Ureter (tissue), 1 donor: ENCODE measurements at regions not wholly inside any gene's neighbourhood (a gene's known extent, or its start where the extent isn't known, plus 50 kb on each side); places are given as distances from the start of the nearest gene placed in this dataset.
"Not testable (repeated sequence)": the region's sequence is repeated elsewhere in the genome, so short reads cannot be mapped to it uniquely, and the experiment has no call there.

Experiments used
- DNase-seq: peaks from one replicate; pipeline ENCODE4 v3.0.0-alpha.2; 2020; ENCODE audit warnings: low spot score
- donor health status: DM: yes; HTN: yes; CAD: no.

GRCh38 chr4:147246528-147246927, 234.4 kb upstream of the EDNRA start:
- not testable (repeated sequence) for DNase-seq

GRCh38 chr4:147247579-147247978, 233.3 kb upstream of the EDNRA start:
- no peak for DNase-seq

- no peak for DNase-seq
Observed at GRCh38 chr4:147250062-147250461, 230.8 kb upstream of the EDNRA start.

- not testable (repeated sequence) for DNase-seq
Observed at GRCh38 chr4:147255268-147255667, 225.6 kb upstream of the EDNRA start.

GRCh38 chr4:147259271-147259670, 221.6 kb upstream of the EDNRA start:
- DNase-seq: not testable (repeated sequence)

- DNase-seq: no peak
Observed at GRCh38 chr4:147284256-147284835, 196.6 kb upstream of the EDNRA start.

GRCh38 chr4:147284935-147285334, 196.0 kb upstream of the EDNRA start:
- no peak for DNase-seq

GRCh38 chr4:147285751-147286150, 195.1 kb upstream of the EDNRA start:
- no peak for DNase-seq

- DNase-seq: no peak
Observed at GRCh38 chr4:147286846-147287587, 193.9 kb upstream of the EDNRA start.

- DNase-seq: no peak
Observed at GRCh38 chr4:147287588-147287890, 193.4 kb upstream of the EDNRA start.

GRCh38 chr4:147288512-147288911, 192.4 kb upstream of the EDNRA start:
- no peak for DNase-seq

- no peak for DNase-seq
Observed at GRCh38 chr4:147289181-147289580, 191.7 kb upstream of the EDNRA start.

GRCh38 chr4:147292604-147293313, 188.1 kb upstream of the EDNRA start:
- not testable (repeated sequence) for DNase-seq

GRCh38 chr4:147293314-147293677, 187.6 kb upstream of the EDNRA start:
- not testable (repeated sequence) for DNase-seq

GRCh38 chr4:147299205-147299604, 181.7 kb upstream of the EDNRA start:
- no peak for DNase-seq

- no peak for DNase-seq
Observed at GRCh38 chr4:147303174-147303872, 177.6 kb upstream of the EDNRA start.

GRCh38 chr4:147303873-147304229, 177.0 kb upstream of the EDNRA start:
- no peak for DNase-seq

GRCh38 chr4:147307896-147308674, 172.8 kb upstream of the EDNRA start:
- DNase-seq: no peak

- no peak for DNase-seq
Observed at GRCh38 chr4:147309434-147309833, 171.5 kb upstream of the EDNRA start.

- DNase-seq: no peak
Observed at GRCh38 chr4:147310312-147310711, 170.6 kb upstream of the EDNRA start.

- DNase-seq: no peak
Observed at GRCh38 chr4:147311956-147312355, 168.9 kb upstream of the EDNRA start.
